ENCODE measurements at regions not wholly inside any gene's neighbourhood (a gene's known extent, or its start where the extent isn't known, plus 50 kb on each side); places are given as distances from the start of the nearest gene placed in this dataset.
"Not testable (repeated sequence)": the region's sequence is repeated elsewhere in the genome, so short reads cannot be mapped to it uniquely, and the experiment has no call there.

GRCh38 chr2:174673440-174673839, 75.8 kb upstream of the WIPF1 start:
- no peak for TF ChIP-seq CTCF (IDR thresholded peaks at IDR 0.05; ENCODE audit: control extremely low read depth, extremely low read depth)
- Histone ChIP-seq H3K4me3 (no peak overlapping the region), H3K4me1 (ENCODE audit: control insufficient read depth in 5 of 5, insufficient read depth in 5 of 5, low read length in 5 of 5) (peaks cover 0 to 2% (median 0%) of the 10 kb centered on the region in 5 donors), H3K27me3 (ENCODE audit: control insufficient read depth in 3 of 3, insufficient read depth in 3 of 3, low read length in 2 of 3) (no peaks in the 10 kb centered on the region), H3K27ac (ENCODE audit: low read depth in 1 of 2, low read length in 1 of 2) (no peak overlapping the region), H3K9ac (ENCODE audit: insufficient read depth in 1 of 2, low read length in 2 of 2) (no peak overlapping the region), H3K36me3 (ENCODE audit: control insufficient read depth in 4 of 4, insufficient read depth in 4 of 4, low read length in 4 of 4) (peaks cover 0 to 13% (median 7%) of the 10 kb centered on the region in 4 donors), H3K9me3 (ENCODE audit: control insufficient read depth in 4 of 4, insufficient read depth in 3 of 4, low read length in 3 of 4) (peaks cover 0 to 3% (median under 1%) of the 10 kb centered on the region in 4 donors)
- 92 to 95% methylated on average over 7 of the region's 7 CpGs for WGBS, 2 donors
- no peak for ATAC-seq (ENCODE audit: insufficient read depth, low FRiP score)
- no peak for DNase-seq

- H3K27me3 ChIP-seq (ENCODE audit: control insufficient read depth in 3 of 3, insufficient read depth in 3 of 3, low read length in 2 of 3); ATAC-seq (ENCODE audit: insufficient read depth, low FRiP score); H3K27ac ChIP-seq (ENCODE audit: low read depth in 1 of 2, low read length in 1 of 2); H3K9me3 ChIP-seq (ENCODE audit: control insufficient read depth in 4 of 4, insufficient read depth in 3 of 4, low read length in 3 of 4); H3K4me3 ChIP-seq; H3K4me1 ChIP-seq (ENCODE audit: control insufficient read depth in 5 of 5, insufficient read depth in 5 of 5, low read length in 5 of 5); H3K9ac ChIP-seq (ENCODE audit: insufficient read depth in 1 of 2, low read length in 2 of 2); DNase-seq: not testable (repeated sequence)
- peaks cover 0 to 13% (median 7%) of the 10 kb centered on the region in 4 donors for H3K36me3 ChIP-seq (ENCODE audit: control insufficient read depth in 4 of 4, insufficient read depth in 4 of 4, low read length in 4 of 4)
- 97% methylated on average over 10 of the region's 10 CpGs for WGBS, 2 donors
Observed at GRCh38 chr2:174671532-174671931, 73.9 kb upstream of the WIPF1 start.

- 89 to 95% methylated on average over 4 of the region's 4 CpGs for WGBS, 2 donors
- ATAC-seq (ENCODE audit: insufficient read depth, low FRiP score): no peak
Observed at GRCh38 chr2:174670446-174670845, 72.8 kb upstream of the WIPF1 start.

GRCh38 chr2:174669336-174669735, 71.7 kb upstream of the WIPF1 start:
- H3K9me3 ChIP-seq (ENCODE audit: control insufficient read depth in 4 of 4, insufficient read depth in 3 of 4, low read length in 3 of 4): peaks cover 0 to 3% (median under 1%) of the 10 kb centered on the region in 4 donors
- ATAC-seq (ENCODE audit: insufficient read depth, low FRiP score) (no peak), DNase-seq (no peak)
- H3K9ac ChIP-seq (ENCODE audit: insufficient read depth in 1 of 2, low read length in 2 of 2): no peak overlapping the region
- WGBS, 2 donors: 95 to 97% methylated on average over 5 of the region's 5 CpGs
- H3K4me3 ChIP-seq: no peak overlapping the region
- no peak overlapping the region for H3K27ac ChIP-seq (ENCODE audit: low read depth in 1 of 2, low read length in 1 of 2)
- peaks cover 0 to 12% (median 5%) of the 10 kb centered on the region in 4 donors for H3K36me3 ChIP-seq (ENCODE audit: control insufficient read depth in 4 of 4, insufficient read depth in 4 of 4, low read length in 4 of 4)
- peaks cover 0 to 12% (median 4%) of the 10 kb centered on the region in 5 donors for H3K4me1 ChIP-seq (ENCODE audit: control insufficient read depth in 5 of 5, insufficient read depth in 5 of 5, low read length in 5 of 5)
- TF ChIP-seq CTCF (IDR thresholded peaks at IDR 0.05; ENCODE audit: control extremely low read depth, extremely low read depth): no peak
- no peaks in the 10 kb centered on the region for H3K27me3 ChIP-seq (ENCODE audit: control insufficient read depth in 3 of 3, insufficient read depth in 3 of 3, low read length in 2 of 3)

More at GRCh38 chr2:174670446-174670845, 72.8 kb upstream of the WIPF1 start:
- Histone ChIP-seq H3K27ac (ENCODE audit: low read depth in 1 of 2, low read length in 1 of 2) (no peak overlapping the region), H3K36me3 (ENCODE audit: control insufficient read depth in 4 of 4, insufficient read depth in 4 of 4, low read length in 4 of 4) (peaks cover 0 to 12% (median 5%) of the 10 kb centered on the region in 4 donors), H3K27me3 (ENCODE audit: control insufficient read depth in 3 of 3, insufficient read depth in 3 of 3, low read length in 2 of 3) (no peaks in the 10 kb centered on the region), H3K9ac (ENCODE audit: insufficient read depth in 1 of 2, low read length in 2 of 2) (no peak overlapping the region), H3K4me1 (ENCODE audit: control insufficient read depth in 5 of 5, insufficient read depth in 5 of 5, low read length in 5 of 5) (peaks cover 0 to 10% (median 4%) of the 10 kb centered on the region in 5 donors), H3K4me3 (no peak overlapping the region), H3K9me3 (ENCODE audit: control insufficient read depth in 4 of 4, insufficient read depth in 3 of 4, low read length in 3 of 4) (peaks cover 0 to 3% (median under 1%) of the 10 kb centered on the region in 4 donors)
- TF ChIP-seq CTCF (IDR thresholded peaks at IDR 0.05; ENCODE audit: control extremely low read depth, extremely low read depth): no peak
- peak; percentile 27 to 64 (median 40) for DNase-seq
